SW480 (cell line): ENCODE measurements at regions not wholly inside any gene's neighbourhood (a gene's known extent, or its start where the extent isn't known, plus 50 kb on each side); places are given as distances from the start of the nearest gene placed in this dataset.

Source experiments
- DNase-seq: peaks from one replicate; pipeline ENCODE4 v3.0.0-alpha.2; 2016; ENCODE audit warnings: low spot score

DNA sequence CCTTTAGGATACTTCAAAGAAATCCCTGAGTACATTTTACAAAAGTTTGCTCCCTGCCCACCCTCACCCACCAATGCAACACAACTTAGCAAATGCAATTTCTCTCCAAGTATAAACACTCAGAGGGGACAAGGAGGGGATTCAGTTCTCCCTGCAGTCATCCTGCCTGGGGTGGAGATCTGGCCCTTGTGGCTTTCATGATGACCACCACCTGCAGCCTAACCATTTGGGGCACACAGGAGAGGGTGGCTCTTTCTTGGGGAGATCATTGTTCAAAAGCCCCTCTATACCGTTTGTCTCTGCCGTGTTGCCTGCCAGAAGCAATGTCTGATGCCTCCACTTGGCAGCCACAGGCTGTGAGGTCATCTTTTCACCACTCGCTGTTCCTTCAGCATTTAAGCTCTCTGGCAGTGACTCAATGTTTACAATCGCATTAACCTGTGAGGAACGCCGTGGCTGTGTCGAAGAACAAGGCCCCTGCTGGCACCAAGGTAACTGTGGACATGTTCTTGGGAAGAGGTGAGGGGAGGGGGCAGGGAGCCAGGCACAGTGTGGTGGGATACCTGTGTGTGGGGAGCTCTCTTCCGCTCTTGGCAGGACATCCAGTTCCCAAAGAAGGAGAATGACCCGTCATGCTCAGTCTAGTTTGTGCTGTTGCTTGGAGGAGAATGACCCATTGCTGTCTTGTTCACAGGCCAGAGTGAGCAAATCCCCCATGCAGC is 103.9 kb upstream of the DUSP10 start:
- DNase-seq: peak; percentile 46

DNA sequence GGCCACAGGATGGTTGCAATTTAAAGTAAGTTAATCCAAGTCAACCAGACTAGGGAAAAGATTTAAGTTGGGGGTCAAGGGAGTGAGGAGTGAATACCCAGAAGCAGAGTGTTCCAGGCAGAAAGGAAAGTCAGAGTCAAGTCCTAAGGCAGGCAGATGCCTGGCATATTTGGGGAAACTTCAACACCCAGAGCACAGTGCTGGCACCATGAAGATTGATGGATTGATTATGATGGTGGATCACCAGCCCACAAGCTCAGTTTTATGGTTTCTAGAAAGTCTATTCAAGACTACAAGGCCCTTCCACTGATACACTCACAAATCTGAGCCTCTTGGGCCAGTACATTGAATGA is 100.1 kb upstream of the DUSP10 start:
- DNase-seq: no peak

DNA sequence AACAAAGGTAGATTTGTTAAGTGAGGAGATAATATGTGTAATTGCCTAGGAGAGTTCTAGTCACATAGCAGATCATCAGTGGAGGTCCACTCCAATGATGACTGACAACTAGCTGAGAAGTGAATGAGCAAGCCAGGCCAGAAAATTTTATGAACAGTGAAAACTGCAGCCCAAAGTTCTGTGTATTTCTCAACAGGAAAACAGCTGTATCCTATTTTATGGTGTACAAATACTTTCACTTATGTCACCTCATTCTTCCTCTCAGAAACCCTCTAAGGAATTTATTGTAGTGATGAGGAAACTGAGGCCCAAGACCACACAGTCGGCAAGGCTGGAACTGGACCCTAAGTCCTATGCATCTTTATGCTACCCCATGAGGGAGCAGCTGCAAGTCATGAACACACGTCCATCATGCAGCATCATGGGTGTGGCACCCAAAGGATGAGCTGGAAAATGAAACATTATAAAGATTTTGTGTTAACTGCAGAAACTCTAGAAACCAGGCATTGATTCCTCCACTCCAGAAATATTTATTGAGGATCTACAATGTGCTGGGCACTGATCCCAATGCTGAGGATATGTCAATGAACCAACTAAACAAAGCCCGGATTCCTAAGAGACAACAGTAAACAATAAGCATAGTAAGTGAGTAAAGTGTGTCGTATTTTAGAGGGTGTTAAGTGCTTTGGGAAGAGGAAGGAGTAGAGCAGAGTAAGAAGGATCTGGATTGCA is 99.5 kb upstream of the DUSP10 start:
- no peak for DNase-seq

DNA sequence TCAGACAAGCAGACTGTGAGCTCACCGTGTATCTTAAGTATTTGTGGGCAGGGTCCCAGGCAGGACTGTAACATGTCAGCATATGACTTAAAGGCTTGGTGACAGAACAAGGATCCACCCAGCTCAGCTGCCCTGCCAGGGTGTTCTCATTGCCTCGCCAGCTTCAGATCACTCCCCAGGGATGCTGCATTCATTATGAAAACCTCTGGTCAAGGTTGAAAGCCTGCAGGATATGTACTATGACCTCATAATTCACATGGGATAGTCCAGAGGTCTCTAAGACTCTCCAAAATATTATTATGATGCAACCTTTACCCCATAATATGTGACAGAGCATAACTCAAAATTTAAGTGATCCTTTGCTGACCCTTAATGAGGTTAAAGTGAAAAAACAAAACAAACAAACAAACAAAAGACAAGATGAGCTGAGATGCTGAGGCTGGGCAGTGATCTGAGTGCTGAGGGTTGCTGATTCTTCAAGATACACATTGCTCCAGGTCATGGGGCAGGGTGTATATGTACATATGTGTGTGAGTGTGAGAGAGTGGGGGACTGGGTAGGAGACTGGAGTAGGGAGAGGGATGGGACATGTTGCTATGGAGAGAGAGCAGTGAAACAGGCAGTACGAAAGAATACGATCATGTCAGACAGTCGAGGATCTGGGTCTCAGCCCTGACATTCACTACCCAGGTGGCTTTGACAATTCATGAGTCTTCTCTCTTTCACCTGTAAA is 98.8 kb upstream of the DUSP10 start:
- DNase-seq: no peak

DNA sequence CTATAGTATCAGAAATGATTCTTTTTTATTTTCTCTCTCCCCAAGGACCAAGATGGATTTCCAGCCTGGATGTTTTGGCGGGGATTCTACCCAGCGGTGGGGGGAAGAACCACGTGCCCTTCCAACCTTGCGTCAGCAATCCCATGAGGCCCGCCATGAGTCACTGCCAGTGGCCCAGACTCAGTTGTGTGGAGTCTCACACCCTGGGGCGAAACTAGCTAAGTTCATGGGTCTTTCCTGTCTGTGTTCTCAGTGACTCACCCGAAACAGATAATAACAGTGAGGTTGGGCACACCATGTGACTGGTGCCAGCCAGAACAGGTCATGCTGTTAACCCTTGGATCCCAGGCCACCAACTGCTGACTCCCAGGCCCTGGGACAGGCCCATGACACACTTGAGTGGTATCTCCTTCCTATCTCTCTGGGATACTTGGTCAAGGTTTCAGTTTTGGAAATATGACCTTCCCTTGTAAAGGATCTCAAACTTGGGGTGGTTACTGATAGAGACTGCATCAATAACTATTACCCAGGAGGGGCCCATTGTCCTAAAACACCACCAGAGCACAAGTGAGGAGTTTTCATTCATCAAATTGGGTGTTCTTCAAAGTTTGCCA is 98.0 kb upstream of the DUSP10 start:
- peak; percentile 82 for DNase-seq

DNA sequence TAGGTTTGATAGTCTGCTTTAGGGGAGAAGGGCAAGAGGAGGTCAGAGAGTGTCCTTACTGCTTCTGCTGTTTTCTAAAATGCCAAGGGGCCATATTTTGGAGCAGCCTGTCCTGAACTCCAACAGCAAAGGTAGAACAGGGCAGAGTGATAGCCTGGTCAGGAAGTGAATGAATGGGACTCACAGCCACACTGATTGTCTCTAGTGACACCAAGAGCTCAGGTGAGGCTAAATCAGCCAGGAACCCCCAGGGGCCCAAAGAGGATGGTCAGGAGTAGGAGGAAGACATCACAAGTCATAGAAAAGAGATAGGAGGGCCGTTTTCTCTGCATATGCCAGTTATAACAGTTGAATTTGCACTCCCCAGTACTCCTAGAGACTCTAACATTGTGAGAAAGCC is 97.4 kb upstream of the DUSP10 start:
- DNase-seq: no peak

DNA sequence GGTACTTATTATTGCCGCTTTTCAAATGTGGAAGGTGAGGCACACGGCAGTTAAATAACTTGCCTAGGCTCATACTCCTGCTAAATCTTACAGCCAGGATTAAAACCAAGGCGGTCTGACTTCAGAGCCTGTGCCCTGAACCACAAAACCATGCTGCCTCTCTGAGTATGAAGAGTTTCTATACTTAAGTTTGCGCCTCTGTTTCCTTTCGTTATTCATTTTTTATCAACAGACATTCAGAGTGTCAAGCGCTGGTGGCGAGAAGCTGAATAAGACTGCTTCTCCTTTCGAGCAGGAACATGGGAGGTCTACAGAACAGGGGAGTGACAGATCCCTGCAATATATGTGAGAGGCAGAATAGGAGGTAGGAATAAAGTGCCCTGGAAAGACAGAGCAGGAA is 96.0 kb upstream of the DUSP10 start:
- DNase-seq: no peak

DNA sequence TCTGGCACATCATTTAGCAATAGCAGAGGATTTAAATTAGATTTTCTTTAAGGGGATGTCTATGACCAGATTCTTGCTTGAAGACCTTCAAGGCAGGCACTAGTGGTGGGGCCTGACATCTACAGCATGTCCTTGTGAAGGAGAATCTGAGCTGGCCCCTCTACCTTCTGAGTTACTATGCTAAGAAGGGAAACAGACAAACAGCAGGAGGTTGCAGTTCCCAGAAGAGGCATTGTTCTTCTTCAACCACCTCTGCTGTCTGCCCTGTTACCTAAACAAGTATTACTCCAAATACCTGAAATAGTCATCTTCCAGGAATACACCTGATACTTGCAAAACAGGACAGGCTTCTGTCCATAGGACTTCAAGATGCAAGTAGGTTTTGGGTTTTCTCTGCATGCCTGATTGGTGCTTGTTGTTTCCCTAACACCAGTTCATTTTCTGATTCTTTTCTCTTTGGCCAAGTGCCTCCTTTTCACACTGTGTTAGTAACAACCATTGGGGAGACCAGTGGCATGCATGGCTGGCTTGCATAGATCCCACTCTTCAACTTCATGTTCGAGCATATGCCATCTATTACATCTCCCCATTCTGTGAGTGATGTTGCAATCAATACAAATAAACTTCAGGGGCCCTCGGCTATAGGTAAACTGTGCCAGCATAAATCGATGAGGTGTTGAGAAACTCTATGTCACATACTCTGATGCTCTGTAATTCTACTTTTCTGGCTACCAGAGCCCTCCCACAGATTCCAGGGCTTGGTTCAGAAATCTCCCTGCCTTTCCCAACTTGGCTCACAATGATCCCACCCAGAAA is 93.0 kb upstream of the DUSP10 start:
- DNase-seq: no peak

DNA sequence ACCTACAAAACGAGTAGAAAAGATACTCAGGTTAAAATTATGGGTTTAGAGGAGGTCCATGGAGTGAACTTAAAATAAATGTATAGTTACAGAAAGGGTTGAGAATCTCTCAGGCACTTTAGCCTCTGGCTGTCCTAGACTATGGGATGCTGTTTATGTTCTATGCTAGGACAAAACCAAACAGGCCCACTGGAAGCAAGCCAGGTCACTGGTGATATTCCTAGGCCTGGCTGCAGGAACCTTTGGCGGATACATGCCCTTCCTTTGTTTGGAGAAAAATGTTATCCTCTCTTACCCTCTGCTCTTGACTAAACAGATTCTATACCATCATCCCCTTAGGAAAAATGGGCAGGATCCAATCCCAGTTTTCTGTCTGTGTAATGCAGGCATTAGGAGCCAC is 90.7 kb upstream of the DUSP10 start:
- DNase-seq: no peak

DNA sequence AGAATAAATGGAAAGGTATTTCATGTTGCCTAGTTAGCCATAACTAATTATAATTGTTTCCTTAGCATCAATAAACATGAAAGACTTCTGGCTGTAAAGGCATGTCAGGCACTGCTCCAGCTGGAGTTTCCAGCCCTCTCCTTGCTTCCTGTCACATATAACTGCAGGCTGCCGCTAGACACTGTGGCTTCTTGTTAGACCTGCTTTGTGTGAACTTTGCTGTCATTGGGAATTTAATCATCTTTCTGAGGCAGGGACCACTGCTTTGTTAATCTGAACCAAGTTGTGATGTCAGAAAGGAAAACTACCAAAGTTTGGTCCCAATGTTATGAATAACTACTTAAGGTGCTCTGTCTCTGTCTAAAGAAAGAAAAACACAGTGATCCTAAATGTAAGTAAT is 90.3 kb upstream of the DUSP10 start:
- no peak for DNase-seq

DNA sequence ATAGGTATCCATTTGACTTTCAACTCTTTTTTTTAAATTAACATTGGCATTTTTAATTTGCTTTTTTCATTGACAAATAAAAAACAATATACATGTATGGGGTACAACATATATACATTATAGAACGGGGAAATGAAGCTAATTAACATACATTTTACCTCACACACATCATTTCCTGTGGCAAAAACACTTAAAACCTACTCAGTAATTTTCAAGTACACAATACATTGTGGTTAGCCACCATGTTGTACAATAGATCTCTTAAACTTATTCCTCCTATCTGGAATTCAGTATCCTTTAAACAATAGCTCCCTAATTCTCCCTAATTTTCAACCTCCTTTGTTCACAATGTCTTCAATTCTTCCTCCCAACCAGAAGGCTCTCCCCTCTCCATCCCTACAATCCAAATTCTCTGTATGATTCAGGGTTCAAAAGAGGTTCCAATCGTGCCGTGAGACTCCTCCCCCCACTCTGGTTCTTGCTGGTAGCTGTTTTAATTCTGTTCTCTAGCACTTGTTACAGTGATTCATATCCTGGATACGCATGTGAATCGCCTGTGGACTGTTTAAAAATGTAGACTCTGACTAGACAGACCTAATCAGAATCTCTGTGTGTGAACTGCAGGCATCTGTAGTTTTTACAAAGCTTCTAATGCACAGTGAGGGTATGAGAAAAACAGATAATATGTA is 87.6 kb upstream of the DUSP10 start:
- no peak for DNase-seq

DNA sequence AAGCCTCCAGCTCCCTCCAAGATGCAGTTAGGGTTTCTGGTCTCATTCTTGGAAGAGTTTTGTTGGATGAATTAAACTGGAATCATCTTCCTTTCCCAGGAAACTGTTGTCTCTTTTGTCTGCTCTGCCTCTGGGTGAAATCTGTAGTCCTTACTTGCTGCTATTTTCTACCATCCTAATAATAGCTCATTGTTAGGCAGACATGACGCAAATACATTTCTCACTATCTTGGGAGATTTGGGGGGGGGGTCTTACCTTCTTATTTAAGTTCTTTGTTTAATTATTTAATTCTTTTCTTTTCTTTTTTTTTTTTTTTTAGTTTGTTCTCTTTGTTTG is 85.4 kb upstream of the DUSP10 start:
- no peak for DNase-seq

DNA sequence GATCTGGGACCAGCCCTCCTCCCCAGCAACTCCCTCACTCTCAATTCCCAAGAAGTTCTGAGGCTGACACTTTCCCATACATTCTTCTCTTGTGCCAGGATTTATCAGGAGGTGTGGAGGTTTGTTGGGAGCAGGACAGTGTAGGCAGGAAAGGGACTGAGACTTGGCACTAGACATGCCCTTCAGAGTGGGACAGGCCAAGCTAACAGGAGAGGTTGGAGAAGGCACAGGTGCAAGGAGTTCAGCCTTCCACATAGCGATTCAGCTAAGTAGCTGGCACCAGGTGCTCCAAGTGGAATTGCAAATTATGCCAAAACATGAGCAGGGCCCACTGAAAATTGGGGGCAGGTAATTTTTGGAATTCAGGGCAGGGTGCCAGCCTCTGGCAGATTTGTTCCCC is 83.0 kb upstream of the DUSP10 start:
- DNase-seq: no peak

DNA sequence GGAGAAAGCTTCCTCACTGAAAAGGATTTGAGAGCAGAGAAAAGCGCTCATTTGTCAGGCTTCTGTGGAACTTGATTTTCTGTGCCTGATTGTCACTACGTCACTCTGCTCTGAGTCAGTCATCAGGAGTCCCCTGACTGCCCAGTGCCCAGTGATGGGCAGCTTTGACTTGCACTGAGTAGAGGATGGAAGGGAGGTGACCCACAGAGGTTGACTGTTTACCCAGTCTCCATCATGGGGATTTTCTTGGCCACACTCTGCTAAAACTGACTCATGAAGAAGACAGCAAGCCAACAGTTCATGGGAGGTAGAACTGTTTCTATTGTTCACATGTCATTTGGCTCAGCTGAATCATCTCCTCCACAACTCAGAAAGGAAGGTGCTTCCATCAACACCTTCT is 82.1 kb upstream of the DUSP10 start:
- no peak for DNase-seq

DNA sequence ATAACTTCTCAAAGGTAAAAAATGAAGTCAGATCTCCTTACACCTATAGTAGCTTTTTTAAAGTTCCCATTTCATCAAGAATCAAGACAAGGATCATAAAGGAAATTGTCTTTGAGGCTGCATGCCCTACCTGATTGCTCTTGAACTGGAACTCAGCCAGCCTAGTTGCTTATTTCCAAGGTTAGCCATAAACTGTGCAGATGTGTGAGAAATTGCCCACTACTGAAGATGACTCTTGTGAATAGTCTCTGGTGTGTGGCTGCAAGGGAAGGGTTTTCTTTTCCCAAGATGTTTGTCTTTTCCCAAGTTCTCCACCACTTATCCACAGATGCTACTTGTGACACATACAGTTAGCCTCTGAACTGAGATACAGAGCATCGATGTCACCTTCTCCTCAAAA is 81.7 kb upstream of the DUSP10 start:
- no peak for DNase-seq

DNA sequence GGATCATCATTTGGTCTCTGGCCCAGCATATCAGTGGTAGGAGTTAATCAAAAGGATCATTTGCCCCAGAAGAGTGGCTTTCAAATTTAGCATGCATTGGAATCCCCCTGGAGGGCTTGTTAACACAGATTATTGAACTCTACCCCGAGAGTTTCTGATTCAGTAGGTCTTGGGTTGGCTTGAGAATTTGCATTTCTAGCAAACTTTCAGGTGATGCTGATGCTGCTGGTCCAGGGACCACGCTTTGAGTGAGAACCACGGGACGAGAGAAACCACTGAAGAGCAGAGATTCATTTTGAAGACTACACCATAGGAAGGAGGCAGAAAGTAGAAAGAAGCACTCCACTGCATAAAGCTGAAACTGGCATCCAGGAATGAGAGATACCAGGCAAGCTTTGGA is 81.3 kb upstream of the DUSP10 start:
- no peak for DNase-seq

DNA sequence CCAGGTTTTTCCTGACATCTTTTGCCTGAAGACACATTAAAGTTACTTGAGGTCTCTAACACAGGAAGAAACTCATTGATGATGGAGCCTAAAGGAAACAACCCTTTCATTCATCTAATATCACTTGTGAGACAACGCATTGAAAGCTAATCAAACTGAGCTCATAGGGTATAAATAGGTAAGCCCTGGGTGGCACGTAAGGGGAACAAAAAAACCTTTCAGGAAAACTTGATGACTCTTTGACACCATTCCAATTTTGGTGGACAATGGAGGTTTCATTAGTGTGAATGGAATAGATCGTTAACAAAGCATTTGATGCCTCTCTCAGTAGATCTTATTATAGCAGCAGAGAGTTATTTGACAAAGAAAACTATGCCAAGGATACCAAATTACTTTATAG is 80.7 kb upstream of the DUSP10 start:
- no peak for DNase-seq

DNA sequence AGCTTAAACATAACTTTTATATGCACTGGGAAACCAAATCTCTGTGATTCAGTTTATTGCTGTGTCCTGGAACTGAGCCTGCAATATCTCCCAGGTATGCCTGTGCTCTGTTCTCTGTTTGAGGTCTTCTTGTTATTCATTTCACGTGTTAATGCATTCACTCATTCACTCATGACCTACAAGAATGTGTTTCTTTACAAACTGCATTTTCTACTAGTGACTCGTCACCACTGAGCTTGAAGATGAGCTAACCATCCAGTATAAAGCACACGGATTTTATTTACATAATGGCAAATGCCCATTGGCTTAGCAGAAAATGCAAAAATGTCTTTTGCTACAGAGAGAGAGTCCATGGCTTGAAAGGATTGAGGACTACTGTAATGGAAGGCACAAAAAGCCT is 75.0 kb upstream of the DUSP10 start:
- no peak for DNase-seq

DNA sequence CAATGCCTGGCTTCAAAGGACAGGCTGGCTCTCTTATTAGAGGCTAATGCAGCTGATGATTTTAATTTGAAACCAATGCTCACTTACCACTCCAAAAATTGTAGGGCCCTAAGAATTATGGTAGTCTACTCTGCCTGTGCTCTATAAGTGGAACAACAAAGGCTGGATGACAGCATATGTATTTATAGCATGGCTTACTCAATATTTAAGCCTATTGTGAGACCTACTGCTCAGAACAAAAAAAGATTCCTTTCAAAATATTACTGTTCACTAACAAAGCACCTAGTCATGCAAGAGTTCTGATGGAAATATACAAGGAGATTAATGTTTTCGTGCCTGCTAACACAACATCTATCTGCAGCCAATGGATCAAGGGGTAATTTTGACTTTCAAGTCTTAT is 73.8 kb upstream of the DUSP10 start:
- no peak for DNase-seq

DNA sequence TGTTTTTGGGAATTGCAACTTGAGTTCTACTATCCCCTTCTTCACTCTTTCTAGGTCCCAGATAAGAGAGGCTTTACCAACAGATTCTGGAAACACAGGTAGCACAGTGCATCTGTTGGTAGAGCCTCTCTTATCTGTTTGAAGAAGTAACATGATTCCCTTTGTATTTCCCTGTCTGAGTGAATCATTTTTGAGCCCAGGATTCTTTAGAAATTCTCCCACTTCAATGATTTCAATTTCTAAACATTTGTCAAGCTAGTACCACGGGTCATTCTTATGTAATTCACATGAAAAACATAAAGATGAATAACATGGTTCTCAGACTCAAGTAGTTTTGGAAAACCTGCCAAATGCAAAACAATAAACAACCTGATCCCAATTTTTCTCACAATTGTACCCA is 72.0 kb upstream of the DUSP10 start:
- no peak for DNase-seq

DNA sequence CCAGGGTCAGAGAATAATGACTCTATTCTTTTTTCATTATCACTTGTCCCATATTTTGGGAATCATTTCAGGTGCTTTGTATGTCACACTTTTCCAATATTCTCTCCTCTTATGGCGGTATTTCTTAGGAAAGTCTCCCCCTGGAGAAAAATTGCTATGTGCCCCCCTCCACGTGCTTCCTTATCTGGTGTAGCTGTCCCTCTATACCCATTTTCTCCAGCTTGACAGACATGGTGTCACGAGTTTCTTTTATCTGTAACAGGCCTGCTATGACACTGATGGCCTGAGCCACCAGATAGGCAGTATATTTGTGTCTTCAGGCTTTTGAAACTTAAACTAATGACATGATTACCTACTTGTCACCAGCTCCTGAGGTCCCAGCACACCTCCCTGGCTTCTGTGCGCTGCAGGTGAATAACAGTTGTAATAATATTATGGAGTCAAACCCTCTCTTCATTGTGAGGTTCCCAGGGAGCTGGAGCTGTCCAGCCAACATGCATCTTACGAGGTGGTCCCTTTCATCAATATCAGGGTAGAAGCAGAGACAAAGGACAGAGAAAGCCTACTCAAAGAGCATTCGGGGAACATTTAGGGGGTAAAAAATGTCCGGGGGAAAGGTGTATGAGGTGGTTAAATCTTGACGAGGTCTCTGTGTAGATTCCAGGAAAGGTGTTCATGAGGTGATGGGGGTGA is 71.2 kb upstream of the DUSP10 start:
- DNase-seq: no peak
